ENCODE measurements at regions not wholly inside any gene's neighbourhood (a gene's known extent, or its start where the extent isn't known, plus 50 kb on each side); places are given as distances from the start of the nearest gene placed in this dataset.
"Not testable (repeated sequence)": the region's sequence is repeated elsewhere in the genome, so short reads cannot be mapped to it uniquely, and the experiment has no call there.

DNA sequence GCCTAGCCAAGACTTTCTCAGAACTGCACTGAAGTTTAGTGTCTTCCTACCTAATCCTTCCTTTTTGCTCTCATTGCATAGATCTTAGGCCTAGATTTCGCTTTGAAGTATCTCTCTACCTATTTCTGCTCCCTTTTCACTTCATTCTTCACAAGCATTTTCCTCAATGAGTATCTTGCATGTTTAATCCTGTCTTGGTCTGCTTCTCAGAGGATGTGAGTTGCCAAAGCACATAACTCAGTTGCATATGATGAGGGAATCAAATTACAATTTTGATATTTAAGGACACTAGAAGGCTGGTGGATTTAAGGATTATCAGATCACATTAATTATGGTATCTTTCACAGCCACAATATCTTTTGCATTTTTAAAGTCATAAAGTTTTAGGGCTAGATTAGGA, 195.5 kb upstream of the DAAM1 start:
- DNase-seq = no peak
- ChIA-PET CTCF (no interaction called here), POLR2A (no interaction called here)
- Histone ChIP-seq H3K36me3 (replicated peaks in 1 of 2; ENCODE audit: control insufficient read depth in 1 of 2, insufficient read depth in 2 of 2, low read length in 1 of 2) (no peaks in the 10 kb centered on the region), H3K27ac (ENCODE audit: low read depth in 2 of 2, low read length in 1 of 2) (no peak overlapping the region), H3K79me2 (ENCODE audit: insufficient read depth) (no peaks in the 10 kb centered on the region), H3K9me2 (no peaks in the 10 kb centered on the region), H3K9ac (no peak overlapping the region), H3K4me3 (ENCODE audit: low read depth in 2 of 2, low read length in 1 of 2) (no peak overlapping the region), H3K4me1 (ENCODE audit: control insufficient read depth in 1 of 2, insufficient read depth in 2 of 2, low read depth in 1 of 2, low read length in 1 of 2) (no peaks in the 10 kb centered on the region), H2AFZ (ENCODE audit: low read depth) (no peak overlapping the region), H3K27me3 (ENCODE audit: insufficient read depth) (no peaks in the 10 kb centered on the region), H3K9me3 (no peaks in the 10 kb centered on the region), H3K4me2 (no peak overlapping the region), H4K20me1 (ENCODE audit: insufficient read depth) (no peaks in the 10 kb centered on the region), H3F3A (replicated peaks; ENCODE audit: insufficient read depth) (peaks cover 9% of the 10 kb centered on the region)
- no peak for TF ChIP-seq TEAD4 (IDR thresholded peaks at IDR 0.05; ENCODE audit: borderline replicate concordance, insufficient read depth)
- 66% methylated on average over 1 of the region's 1 CpG for WGBS (ENCODE audit: low lambda C conversion rate)

DNA sequence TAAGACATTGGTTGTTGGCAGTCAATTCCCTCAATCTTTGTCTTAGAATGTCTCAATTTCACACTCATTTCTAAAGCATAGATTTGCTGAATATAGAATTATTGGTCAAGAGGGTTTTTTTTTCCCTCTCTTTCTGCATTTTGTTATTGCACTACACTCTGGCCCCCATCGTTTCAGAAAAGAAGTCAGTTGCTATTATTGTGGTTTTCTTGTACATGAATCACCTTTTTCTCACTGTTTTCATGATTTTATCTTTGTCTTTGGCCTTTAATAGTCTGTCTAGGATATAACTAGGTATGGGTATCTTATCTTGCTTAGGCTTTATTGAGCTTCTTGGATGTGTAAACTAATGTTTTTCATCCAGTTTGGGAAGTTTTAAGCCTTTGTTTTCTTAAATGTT, 194.3 kb upstream of the DAAM1 start:
- no peak for DNase-seq
- POLR2A ChIA-PET = no interaction called here
- peaks cover 9% of the 10 kb centered on the region for H3F3A ChIP-seq (replicated peaks; ENCODE audit: insufficient read depth)
- no peaks in the 10 kb centered on the region for H4K20me1 ChIP-seq (ENCODE audit: insufficient read depth)
- no peaks in the 10 kb centered on the region for H3K4me1 ChIP-seq (ENCODE audit: control insufficient read depth in 1 of 2, insufficient read depth in 2 of 2, low read depth in 1 of 2, low read length in 1 of 2)
- H3K4me2 ChIP-seq = no peak overlapping the region
- 0% methylated on average over 1 of the region's 1 CpG for WGBS (ENCODE audit: low lambda C conversion rate)
- H3K27ac ChIP-seq (ENCODE audit: low read depth in 2 of 2, low read length in 1 of 2) = no peak overlapping the region
- H3K9me2 ChIP-seq = no peaks in the 10 kb centered on the region
- H3K9ac ChIP-seq = no peak overlapping the region
- no peak overlapping the region for H3K4me3 ChIP-seq (ENCODE audit: low read depth in 2 of 2, low read length in 1 of 2)
- no peaks in the 10 kb centered on the region for H3K36me3 ChIP-seq (replicated peaks in 1 of 2; ENCODE audit: control insufficient read depth in 1 of 2, insufficient read depth in 2 of 2, low read length in 1 of 2)
- TF ChIP-seq SMC3 (IDR thresholded peaks at IDR 0.05; ENCODE audit: low read depth, low read length) (no peak), JUND (IDR thresholded peaks at IDR 0.05) (peak; percentile 28; the same call in 1 of the 2 replicates), FOSL2 (IDR thresholded peaks at IDR 0.05; ENCODE audit: borderline replicate concordance, low read depth) (peak; percentile 12; the same call in 1 of the 2 replicates)
- CTCF ChIA-PET = no interaction called here
- H2AFZ ChIP-seq (ENCODE audit: low read depth) = no peak overlapping the region
- H3K9me3 ChIP-seq = no peaks in the 10 kb centered on the region
- H3K79me2 ChIP-seq (ENCODE audit: insufficient read depth) = no peaks in the 10 kb centered on the region
- no peaks in the 10 kb centered on the region for H3K27me3 ChIP-seq (ENCODE audit: insufficient read depth)

DNA sequence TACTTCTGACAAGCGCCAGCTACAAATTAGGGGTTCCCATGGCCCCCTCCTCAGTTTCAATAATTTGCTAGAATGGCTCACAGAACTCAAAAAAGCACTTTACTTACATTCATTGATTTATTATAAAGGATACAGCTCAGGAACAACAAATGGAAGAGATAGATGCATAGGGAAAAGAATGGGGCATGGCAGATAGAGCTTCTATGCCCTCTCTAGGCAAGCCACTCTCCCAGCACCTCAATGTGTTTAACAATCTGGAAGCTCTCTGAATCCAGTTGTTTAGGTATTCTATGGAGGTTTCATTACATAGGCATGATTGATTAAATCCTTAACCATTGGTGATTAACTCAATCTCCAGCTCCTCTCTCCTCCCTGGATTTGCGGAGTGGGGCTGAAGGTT, 184.5 kb upstream of the DAAM1 start:
- Histone ChIP-seq H3K4me1 (ENCODE audit: control insufficient read depth in 1 of 2, insufficient read depth in 2 of 2, low read depth in 1 of 2, low read length in 1 of 2) (no peaks in the 10 kb centered on the region), H3K27me3 (ENCODE audit: insufficient read depth) (no peaks in the 10 kb centered on the region), H3K4me2 (no peak overlapping the region), H3F3A (replicated peaks; ENCODE audit: insufficient read depth) (peaks cover 2% of the 10 kb centered on the region), H2AFZ (ENCODE audit: low read depth) (no peak overlapping the region; the same call in 1 of the 2 replicates), H3K9me3 (no peaks in the 10 kb centered on the region), H3K9me2 (no peaks in the 10 kb centered on the region), H3K79me2 (ENCODE audit: insufficient read depth) (no peaks in the 10 kb centered on the region), H4K20me1 (ENCODE audit: insufficient read depth) (no peaks in the 10 kb centered on the region), H3K36me3 (replicated peaks in 1 of 2; ENCODE audit: control insufficient read depth in 1 of 2, insufficient read depth in 2 of 2, low read length in 1 of 2) (no peaks in the 10 kb centered on the region), H3K27ac (ENCODE audit: low read depth in 2 of 2, low read length in 1 of 2) (no peak overlapping the region), H3K9ac (no peak overlapping the region), H3K4me3 (ENCODE audit: low read depth in 2 of 2, low read length in 1 of 2) (no peak overlapping the region)
- 96% methylated on average over 2 of the region's 2 CpGs for WGBS (ENCODE audit: low lambda C conversion rate)
- TF ChIP-seq RAD21 (IDR thresholded peaks at IDR 0.05; ENCODE audit: low read length) = peak; percentile 35; the same call in 1 of the 2 replicates
- TF ChIP-seq, protein P1, sequence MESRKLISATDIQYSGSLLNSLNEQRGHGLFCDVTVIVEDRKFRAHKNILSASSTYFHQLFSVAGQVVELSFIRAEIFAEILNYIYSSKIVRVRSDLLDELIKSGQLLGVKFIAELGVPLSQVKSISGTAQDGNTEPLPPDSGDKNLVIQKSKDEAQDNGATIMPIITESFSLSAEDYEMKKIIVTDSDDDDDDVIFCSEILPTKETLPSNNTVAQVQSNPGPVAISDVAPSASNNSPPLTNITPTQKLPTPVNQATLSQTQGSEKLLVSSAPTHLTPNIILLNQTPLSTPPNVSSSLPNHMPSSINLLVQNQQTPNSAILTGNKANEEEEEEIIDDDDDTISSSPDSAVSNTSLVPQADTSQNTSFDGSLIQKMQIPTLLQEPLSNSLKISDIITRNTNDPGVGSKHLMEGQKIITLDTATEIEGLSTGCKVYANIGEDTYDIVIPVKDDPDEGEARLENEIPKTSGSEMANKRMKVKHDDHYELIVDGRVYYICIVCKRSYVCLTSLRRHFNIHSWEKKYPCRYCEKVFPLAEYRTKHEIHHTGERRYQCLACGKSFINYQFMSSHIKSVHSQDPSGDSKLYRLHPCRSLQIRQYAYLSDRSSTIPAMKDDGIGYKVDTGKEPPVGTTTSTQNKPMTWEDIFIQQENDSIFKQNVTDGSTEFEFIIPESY (IDR thresholded peaks at IDR 0.05; ENCODE audit: borderline replicate concordance, low read depth) = no peak
- POLR2A ChIA-PET = no interaction called here
- CTCF ChIA-PET = interaction anchor here (0.7 to 1.1 kb wide), 6 partner anchors 17 to 503 kb away, joined by 3 to 4 read pairs (median 3); no protein-coding TSS in a partner anchor
- no peak for DNase-seq

DNA sequence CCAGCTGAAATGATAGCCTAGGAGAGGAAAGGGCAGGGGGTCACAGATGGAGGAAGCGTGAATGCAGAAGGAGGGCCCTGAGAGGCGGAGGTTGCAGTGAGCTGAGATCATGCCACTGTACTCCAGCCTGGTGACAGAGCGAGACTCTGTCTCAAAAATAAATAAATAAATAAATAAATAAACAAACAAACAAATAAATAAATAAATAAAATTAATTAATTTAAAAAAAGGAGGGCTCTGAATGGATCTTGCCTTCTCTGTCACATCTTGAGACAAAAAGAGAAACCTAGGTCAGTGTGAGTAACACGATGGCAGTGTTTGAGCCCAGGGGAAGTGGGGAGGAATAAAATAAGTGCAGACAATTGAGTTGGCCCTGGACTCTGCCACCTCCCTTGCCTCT, 182.3 kb upstream of the DAAM1 start:
- H3F3A ChIP-seq (replicated peaks; ENCODE audit: insufficient read depth); H2AFZ ChIP-seq (ENCODE audit: low read depth); H4K20me1 ChIP-seq (ENCODE audit: insufficient read depth); H3K9me3 ChIP-seq; H3K9ac ChIP-seq; DNase-seq; POLR2A ChIA-PET; H3K4me3 ChIP-seq (ENCODE audit: low read depth in 2 of 2, low read length in 1 of 2); H3K27ac ChIP-seq (ENCODE audit: low read depth in 2 of 2, low read length in 1 of 2); H3K4me1 ChIP-seq (ENCODE audit: control insufficient read depth in 1 of 2, insufficient read depth in 2 of 2, low read depth in 1 of 2, low read length in 1 of 2); H3K9me2 ChIP-seq; H3K79me2 ChIP-seq (ENCODE audit: insufficient read depth); H3K36me3 ChIP-seq (replicated peaks in 1 of 2; ENCODE audit: control insufficient read depth in 1 of 2, insufficient read depth in 2 of 2, low read length in 1 of 2); H3K27me3 ChIP-seq (ENCODE audit: insufficient read depth); H3K4me2 ChIP-seq: not testable (repeated sequence)
- WGBS (ENCODE audit: low lambda C conversion rate) = 85% methylated on average over 4 of the region's 4 CpGs
- CTCF ChIA-PET = interaction anchor here (0.7 kb wide), 1 partner anchor 117 kb away, joined by 3 read pairs; no protein-coding TSS in a partner anchor
